Progenitor cell of endocrine pancreas (in vitro differentiated cells): ENCODE measurements at regions not wholly inside any gene's neighbourhood (a gene's known extent, or its start where the extent isn't known, plus 50 kb on each side); places are given as distances from the start of the nearest gene placed in this dataset.
A peak's percentile ranks its signal among the peaks of the same experiment; 100 is the strongest.
"Not testable (repeated sequence)": the region's sequence is repeated elsewhere in the genome, so short reads cannot be mapped to it uniquely, and the experiment has no call there.

Source experiments
- DNase-seq: peaks from one replicate; pipeline ENCODE4 v3.0.0; 2021; ENCODE audit warnings: low spot score; ENCODE audit not compliant: unreplicated experiment
- H3K27ac Mint-ChIP-seq: 2 replicates; pipeline ENCODE4 v1.8.0; 2021; ENCODE audit warnings: mild to moderate bottlenecking, moderate library complexity, mixed read lengths
- H3K27me3 Mint-ChIP-seq: 2 replicates; pipeline ENCODE4 v1.8.0; 2021; ENCODE audit warnings: mixed read lengths
- H3K36me3 Mint-ChIP-seq: 2 replicates; pipeline ENCODE4 v1.8.0; 2022; ENCODE audit warnings: mixed read lengths; ENCODE audit not compliant: insufficient read depth
- H3K4me1 Mint-ChIP-seq: 2 replicates; pipeline ENCODE4 v1.8.0; 2021; ENCODE audit warnings: low read depth, mixed read lengths
- H3K4me3 Mint-ChIP-seq: 2 replicates; pipeline ENCODE4 v1.8.0; 2021; ENCODE audit warnings: low read depth, mild to moderate bottlenecking, moderate library complexity, mixed read lengths
- H3K9me3 Mint-ChIP-seq: 2 replicates; pipeline ENCODE4 v1.8.0; 2021; ENCODE audit warnings: low read depth, mixed read lengths
- CTCF ChIP-seq: fragments of 200-600 bp; sonication (generic); IDR thresholded peaks from one replicate; pipeline ENCODE4 v1.5.0; 2021; ENCODE audit warnings: antibody characterized with exemption, mild to moderate bottlenecking; ENCODE audit not compliant: unreplicated experiment

- peaks cover 25% of the 10 kb centered on the region for H3K27me3 Mint-ChIP-seq
- no peak for DNase-seq
- H3K27ac Mint-ChIP-seq = no peak overlapping the region
- no peaks in the 10 kb centered on the region for H3K36me3 Mint-ChIP-seq
- H3K9me3 Mint-ChIP-seq = no peaks in the 10 kb centered on the region
- H3K4me1 Mint-ChIP-seq = peaks cover 1% of the 10 kb centered on the region
- no peak for TF ChIP-seq CTCF
- no peak overlapping the region for H3K4me3 Mint-ChIP-seq
These were observed 532.9 kb upstream of the B3GAT1 start for GRCh38 chr11:134944986-134945385.

GRCh38 chr11:134944131-134944530 lies 532.1 kb upstream of the B3GAT1 start:
- Mint-ChIP-seq H3K27ac (no peak overlapping the region), H3K4me3 (no peak overlapping the region), H3K9me3 (no peaks in the 10 kb centered on the region), H3K4me1 (peaks cover 1% of the 10 kb centered on the region), H3K27me3 (peaks cover 20% of the 10 kb centered on the region), H3K36me3 (no peaks in the 10 kb centered on the region)
- TF ChIP-seq CTCF = no peak
- DNase-seq = no peak

- Mint-ChIP-seq H3K36me3 (no peaks in the 10 kb centered on the region), H3K27me3 (peaks cover 20% of the 10 kb centered on the region), H3K4me3 (no peak overlapping the region), H3K9me3 (no peaks in the 10 kb centered on the region), H3K27ac (no peak overlapping the region), H3K4me1 (peaks cover 1% of the 10 kb centered on the region)
- no peak for TF ChIP-seq CTCF
- DNase-seq = no peak
These were observed 531.5 kb upstream of the B3GAT1 start for GRCh38 chr11:134943544-134943943.

- Mint-ChIP-seq H3K4me3 (no peak overlapping the region), H3K27ac (no peak overlapping the region), H3K9me3 (no peaks in the 10 kb centered on the region), H3K36me3 (no peaks in the 10 kb centered on the region), H3K27me3 (peaks cover 20% of the 10 kb centered on the region), H3K4me1 (peaks cover 3% of the 10 kb centered on the region)
- TF ChIP-seq CTCF = no peak
- no peak for DNase-seq
These were observed 530.6 kb upstream of the B3GAT1 start for GRCh38 chr11:134942681-134943080.

GRCh38 chr11:134941936-134942600 lies 530.0 kb upstream of the B3GAT1 start:
- not testable (repeated sequence) for H3K9me3 Mint-ChIP-seq, H3K4me3 Mint-ChIP-seq, H3K36me3 Mint-ChIP-seq, H3K27ac Mint-ChIP-seq, DNase-seq, H3K4me1 Mint-ChIP-seq
- H3K27me3 Mint-ChIP-seq = peaks cover 20% of the 10 kb centered on the region
- peak; percentile 48 for TF ChIP-seq CTCF
